OCI-LY3 (cell line): ENCODE measurements at regions not wholly inside any gene's neighbourhood (a gene's known extent, or its start where the extent isn't known, plus 50 kb on each side); places are given as distances from the start of the nearest gene placed in this dataset.
"Not testable (repeated sequence)": the region's sequence is repeated elsewhere in the genome, so short reads cannot be mapped to it uniquely, and the experiment has no call there.

Experiments
- H2AFZ ChIP-seq: fragments of 200-600, 300-600 bp; shearing (Covaris generic); 2 replicates; pipeline ENCODE4 v1.6.0; 2014; ENCODE audit warnings: antibody characterized with exemption, low read depth, low read length
- H3K27ac ChIP-seq: fragments of 200-600, 300-600 bp; sonication (generic); 2 replicates; pipeline ENCODE4 v1.5.1; 2014; ENCODE audit warnings: mild to moderate bottlenecking, low read length, moderate library complexity, mixed read lengths
- H3K27me3 ChIP-seq: fragments of 200-600, 300-600 bp; sonication (generic); 2 replicates; pipeline ENCODE4 v1.6.1; 2014; ENCODE audit warnings: low read depth, low read length, mixed read lengths
- H3K36me3 ChIP-seq: fragments of 200-600, 300-600 bp; sonication (generic); replicated peaks from 2 replicates; pipeline ENCODE3; 2014; ENCODE audit warnings: low read depth, low read length, mixed read lengths
- H3K4me1 ChIP-seq: fragments of 300-600, 200-600 bp; sonication (generic); 2 replicates; pipeline ENCODE4 v1.6.1; 2014; ENCODE audit warnings: low read length, mixed read lengths
- H3K4me2 ChIP-seq: fragments of 200-600, 300-600 bp; sonication (generic); 2 replicates; pipeline ENCODE4 v1.6.1; 2014; ENCODE audit warnings: low read length, mixed read lengths
- H3K4me3 ChIP-seq: fragments of 300-600, 200-600 bp; sonication (generic); 2 replicates; pipeline ENCODE4 v1.5.1; 2014; ENCODE audit warnings: antibody characterized with exemption, mild to moderate bottlenecking, low read length, moderate library complexity
- H3K79me2 ChIP-seq: fragments of 300-600, 200-600 bp; shearing (Covaris generic); 2 replicates; pipeline ENCODE4 v1.6.1; 2014; ENCODE audit warnings: mild to moderate bottlenecking, low read length, mixed read lengths
- H3K9ac ChIP-seq: fragments of 300-600, 200-600 bp; shearing (Covaris generic); 2 replicates; pipeline ENCODE4 v1.6.0; 2014; ENCODE audit warnings: mild to moderate bottlenecking, low read length, moderate library complexity
- H3K9me3 ChIP-seq: fragments of 200-600, 300-600 bp; shearing (Covaris generic); 2 replicates; pipeline ENCODE4 v1.6.1; 2014; ENCODE audit warnings: low read length, mixed read lengths; ENCODE audit not compliant: insufficient read depth
- H4K20me1 ChIP-seq: fragments of 200-600, 300-600 bp; sonication (generic); 2 replicates; pipeline ENCODE4 v1.6.1; 2016; ENCODE audit warnings: low read length, mixed read lengths; ENCODE audit not compliant: insufficient read depth
- EZH2phosphoT487 ChIP-seq: fragments of 200-600 bp; shearing (Covaris generic); IDR thresholded peaks from 2 replicates; pipeline ENCODE4 v1.6.1; 2018; ENCODE audit warnings: antibody characterized with exemption, mixed run types, low read depth
- TF ChIP-seq, protein P1 (sequence below): fragments of 200-600, 300-600 bp; sonication (generic); IDR thresholded peaks from 2 replicates; pipeline ENCODE4 v1.5.1; 2014; ENCODE audit warnings: antibody characterized with exemption, low read length, low read depth

GRCh38 chr22:48911067-48911466 is 916.6 kb downstream of the BRD1 start:
- H3K4me1 ChIP-seq, H3K27me3 ChIP-seq, H3K9me3 ChIP-seq, H3K79me2 ChIP-seq, H3K9ac ChIP-seq, H4K20me1 ChIP-seq, H2AFZ ChIP-seq, H3K36me3 ChIP-seq, H3K27ac ChIP-seq, H3K4me2 ChIP-seq, H3K4me3 ChIP-seq: not testable (repeated sequence)

DNA sequence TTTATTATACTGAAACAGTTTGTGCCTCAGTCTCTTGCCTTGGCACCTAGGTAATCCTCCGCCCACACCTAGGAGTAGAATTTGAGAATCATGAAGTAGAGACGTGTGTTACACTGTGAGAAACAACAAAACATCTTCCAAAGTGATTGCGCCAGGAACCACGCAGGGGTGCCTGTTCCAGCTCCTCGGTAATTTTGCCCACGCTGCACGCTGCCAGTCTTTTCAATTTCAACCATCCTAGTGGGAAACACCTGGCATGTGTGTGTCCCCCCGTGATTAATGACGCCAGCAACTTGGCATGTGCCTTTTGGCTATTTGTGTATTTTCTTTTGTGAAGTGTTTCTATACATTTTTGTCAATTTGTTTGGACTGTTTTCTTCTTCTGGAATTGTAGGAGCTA is 919.1 kb downstream of the BRD1 start:
- no peaks in the 10 kb centered on the region for H4K20me1 ChIP-seq
- no peak overlapping the region for H3K4me3 ChIP-seq
- H3K36me3 ChIP-seq: no peaks in the 10 kb centered on the region
- no peak overlapping the region for H2AFZ ChIP-seq
- H3K79me2 ChIP-seq: no peaks in the 10 kb centered on the region
- H3K4me2 ChIP-seq: no peak overlapping the region
- no peak overlapping the region for H3K9ac ChIP-seq
- no peak overlapping the region for H3K27ac ChIP-seq
- H3K27me3 ChIP-seq: no peaks in the 10 kb centered on the region
- H3K9me3 ChIP-seq: no peaks in the 10 kb centered on the region
- TF ChIP-seq, protein P1, sequence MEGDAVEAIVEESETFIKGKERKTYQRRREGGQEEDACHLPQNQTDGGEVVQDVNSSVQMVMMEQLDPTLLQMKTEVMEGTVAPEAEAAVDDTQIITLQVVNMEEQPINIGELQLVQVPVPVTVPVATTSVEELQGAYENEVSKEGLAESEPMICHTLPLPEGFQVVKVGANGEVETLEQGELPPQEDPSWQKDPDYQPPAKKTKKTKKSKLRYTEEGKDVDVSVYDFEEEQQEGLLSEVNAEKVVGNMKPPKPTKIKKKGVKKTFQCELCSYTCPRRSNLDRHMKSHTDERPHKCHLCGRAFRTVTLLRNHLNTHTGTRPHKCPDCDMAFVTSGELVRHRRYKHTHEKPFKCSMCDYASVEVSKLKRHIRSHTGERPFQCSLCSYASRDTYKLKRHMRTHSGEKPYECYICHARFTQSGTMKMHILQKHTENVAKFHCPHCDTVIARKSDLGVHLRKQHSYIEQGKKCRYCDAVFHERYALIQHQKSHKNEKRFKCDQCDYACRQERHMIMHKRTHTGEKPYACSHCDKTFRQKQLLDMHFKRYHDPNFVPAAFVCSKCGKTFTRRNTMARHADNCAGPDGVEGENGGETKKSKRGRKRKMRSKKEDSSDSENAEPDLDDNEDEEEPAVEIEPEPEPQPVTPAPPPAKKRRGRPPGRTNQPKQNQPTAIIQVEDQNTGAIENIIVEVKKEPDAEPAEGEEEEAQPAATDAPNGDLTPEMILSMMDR: no peak
- TF ChIP-seq EZH2phosphoT487: no peak
- no peaks in the 10 kb centered on the region for H3K4me1 ChIP-seq

- Histone ChIP-seq H3K4me3 (no peak overlapping the region), H4K20me1 (no peaks in the 10 kb centered on the region), H3K27ac (no peak overlapping the region), H2AFZ (no peak overlapping the region), H3K27me3 (no peaks in the 10 kb centered on the region), H3K9me3 (no peaks in the 10 kb centered on the region), H3K4me2 (no peak overlapping the region), H3K9ac (no peak overlapping the region), H3K4me1 (no peaks in the 10 kb centered on the region), H3K79me2 (no peaks in the 10 kb centered on the region), H3K36me3 (no peaks in the 10 kb centered on the region)
- TF ChIP-seq, protein P1: no peak
- TF ChIP-seq EZH2phosphoT487: no peak
These were observed 920.1 kb downstream of the BRD1 start for GRCh38 chr22:48907591-48907990.

DNA sequence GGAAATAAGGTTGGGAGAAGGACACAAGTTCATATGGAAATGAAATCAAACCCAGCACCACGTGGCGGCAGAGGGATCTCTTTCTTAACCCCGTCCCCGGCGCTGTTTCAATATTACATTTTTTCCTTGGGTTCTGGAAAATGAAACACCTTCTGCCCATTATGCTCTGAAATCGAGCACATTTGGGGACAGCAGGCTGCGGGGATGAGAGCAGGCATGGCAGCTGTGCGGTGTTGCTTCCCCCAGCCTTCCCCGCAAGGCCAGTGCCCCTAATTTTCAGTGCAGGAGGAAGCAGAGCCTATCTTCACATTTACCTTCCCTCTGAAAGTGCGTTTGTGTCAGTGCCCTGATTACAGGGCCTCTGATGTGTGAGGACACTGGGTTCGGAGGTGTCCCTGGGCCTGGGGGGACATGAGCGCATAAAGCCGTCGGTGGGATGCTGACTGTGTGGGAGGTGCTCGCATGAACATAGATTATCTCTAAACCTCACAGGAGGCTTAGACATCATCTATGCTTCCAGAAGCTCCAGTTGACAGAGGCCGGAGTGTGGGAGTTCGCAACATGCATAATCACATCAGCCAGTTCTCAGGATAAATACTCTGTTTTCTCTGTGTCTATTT is 921.3 kb downstream of the BRD1 start:
- TF ChIP-seq EZH2phosphoT487: no peak
- TF ChIP-seq, protein P1: no peak
- Histone ChIP-seq H3K9me3 (no peaks in the 10 kb centered on the region), H3K4me3 (no peak overlapping the region), H3K36me3 (no peaks in the 10 kb centered on the region), H4K20me1 (no peaks in the 10 kb centered on the region), H3K9ac (no peak overlapping the region), H2AFZ (no peak overlapping the region), H3K4me2 (no peak overlapping the region), H3K27me3 (no peaks in the 10 kb centered on the region), H3K27ac (no peak overlapping the region), H3K4me1 (no peaks in the 10 kb centered on the region), H3K79me2 (no peaks in the 10 kb centered on the region)
